Thyroid gland (tissue), 4 donors: ENCODE measurements at regions not wholly inside any gene's neighbourhood (a gene's known extent, or its start where the extent isn't known, plus 50 kb on each side); places are given as distances from the start of the nearest gene placed in this dataset.

ENCODE experiments used
- DNase-seq, 2 donors: peaks; one replicate each; pipeline ENCODE4 v3.0.0-alpha.2; 2019
- H3K27ac ChIP-seq, 3 donors: fragments of 200-600 bp; sonication (generic); 1 replicate in 2 of 3; 2 replicates in 1 of 3; pipeline ENCODE4 v1.5.1; 2016 to 2019; ENCODE audit warnings: mild to moderate bottlenecking in 1 of 3, moderate library complexity in 1 of 3
- H3K27me3 ChIP-seq: fragments of 200-600 bp; sonication (generic); one replicate; pipeline ENCODE4 v1.5.1; 2019
- H3K36me3 ChIP-seq, 2 donors: fragments of 200-600 bp; sonication (generic); one replicate each; pipeline ENCODE4 v1.5.1; 2016 to 2019
- H3K4me1 ChIP-seq, 2 donors: fragments of 200-600 bp; sonication (generic); one replicate each; pipeline ENCODE4 v1.5.1; 2017 to 2019
- H3K4me3 ChIP-seq, 3 donors: fragments of 200-600 bp; sonication (generic); replicated peaks in 1 of 3; 1 replicate in 2 of 3; 2 replicates in 1 of 3; pipeline ENCODE4 v1.5.1; 2016; ENCODE audit warnings: mild to moderate bottlenecking in 1 of 3
- H3K9me3 ChIP-seq: fragments of 200-600 bp; sonication (generic); one replicate; pipeline ENCODE4 v1.5.1; 2017
- CTCF ChIP-seq, 6 experiments: fragments of 200-600 bp in 3 of 6; fragments of 450-650 bp in 3 of 6; sonication (generic) in 3 of 6; IDR thresholded peaks; one replicate each; pipeline ENCODE4 v1.5.1; 2016 to 2019; ENCODE audit warnings: antibody characterized with exemption in 6 of 6, mild to moderate bottlenecking in 2 of 6, inconsistent platforms in 1 of 6, moderate library complexity in 1 of 6
- POLR2A ChIP-seq, 2 donors: fragments of 450-650 bp; IDR thresholded peaks; one replicate each; pipeline ENCODE4 v1.6.1; 2017; ENCODE audit warnings: antibody characterized with exemption in 2 of 2, mild to moderate bottlenecking in 2 of 2, moderate library complexity in 1 of 2
- WGBS, 2 donors: methylation state at CpG; one replicate each; pipeline ENCODE4 v1.1.5; 2017; 5-methylcytosine and 5-hydroxymethylcytosine counted together
- intact Hi-C: fragments of 100-400 bp; cut with DNase I; formaldehyde crosslinking; loops from one replicate; pipeline ENCODE4 v1.15.1; 2023

- no peaks in the 10 kb centered on the region for H3K36me3 ChIP-seq
- H3K4me3 ChIP-seq: no peak overlapping the region
Observed at GRCh38 chr4:187552781-187553180, 442.8 kb upstream of the ZFP42 start.

GRCh38 chr4:187555174-187555573, 440.4 kb upstream of the ZFP42 start:
- Histone ChIP-seq H3K36me3 (no peaks in the 10 kb centered on the region), H3K4me1 (no peaks in the 10 kb centered on the region), H3K4me3 (no peak overlapping the region), H3K27ac (no peak overlapping the region), H3K9me3 (no peaks in the 10 kb centered on the region), H3K27me3 (no peaks in the 10 kb centered on the region)
- intact Hi-C loops: no loop called here
- no peak for DNase-seq
- TF ChIP-seq CTCF (IDR thresholded peaks at IDR 0.05) (no peak), POLR2A (IDR thresholded peaks at IDR 0.05) (no peak)

More at GRCh38 chr4:187552781-187553180, 442.8 kb upstream of the ZFP42 start:
- H3K4me1 ChIP-seq: no peaks in the 10 kb centered on the region
- intact Hi-C loops: no loop called here
- no peak for DNase-seq
- WGBS, 2 donors: 92 to 96% methylated on average over 4 of the region's 4 CpGs
- H3K9me3 ChIP-seq: no peaks in the 10 kb centered on the region
- no peak overlapping the region for H3K27ac ChIP-seq
- TF ChIP-seq CTCF (IDR thresholded peaks at IDR 0.05) (no peak), POLR2A (IDR thresholded peaks at IDR 0.05) (no peak)
- no peaks in the 10 kb centered on the region for H3K27me3 ChIP-seq

DNA sequence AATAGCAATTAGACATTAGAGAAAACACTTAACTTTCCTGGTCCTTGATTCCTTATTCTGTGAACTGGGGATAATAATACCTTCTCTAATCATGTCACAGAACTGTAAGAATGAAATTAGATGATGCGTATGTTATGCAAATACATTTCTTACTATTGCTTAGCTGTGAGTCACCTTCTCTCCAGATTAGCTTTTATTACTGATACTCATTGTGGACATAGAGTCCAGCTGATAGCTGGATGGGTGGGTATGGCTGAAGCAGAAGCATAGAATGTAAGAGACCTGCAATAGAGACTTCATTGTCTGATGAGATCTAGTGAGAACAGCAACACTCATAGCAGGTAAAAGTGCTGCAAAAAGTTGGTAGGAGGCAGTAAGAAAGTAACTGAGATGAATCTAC, 437.2 kb upstream of the ZFP42 start:
- no peak overlapping the region for H3K27ac ChIP-seq
- no peaks in the 10 kb centered on the region for H3K27me3 ChIP-seq
- TF ChIP-seq CTCF (IDR thresholded peaks at IDR 0.05) (no peak), POLR2A (IDR thresholded peaks at IDR 0.05) (no peak)
- no peaks in the 10 kb centered on the region for H3K9me3 ChIP-seq
- H3K4me3 ChIP-seq: no peak overlapping the region
- H3K36me3 ChIP-seq: no peaks in the 10 kb centered on the region
- DNase-seq: no peak
- H3K4me1 ChIP-seq: no peaks in the 10 kb centered on the region
- intact Hi-C loops: no loop called here
- WGBS, 2 donors: 0 to 44% methylated on average over 1 of the region's 1 CpG

DNA sequence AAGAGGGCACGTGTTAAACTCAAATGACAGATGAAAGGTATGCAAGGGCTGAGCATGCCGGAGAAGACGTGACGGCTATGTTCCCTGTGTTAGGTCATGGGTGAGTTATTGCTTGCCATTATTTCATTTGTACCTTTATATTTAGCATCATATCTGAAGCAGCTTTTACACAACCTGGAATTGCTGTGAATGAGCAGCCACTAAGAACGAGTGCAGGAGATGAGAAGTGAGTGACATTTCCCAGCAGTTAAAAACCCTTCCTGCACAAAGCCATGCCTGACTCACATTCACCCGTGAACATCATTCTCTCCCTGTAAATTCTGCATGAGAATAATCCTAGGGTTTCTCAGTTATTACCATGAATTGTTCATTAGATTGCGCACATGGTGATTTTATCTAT, 433.2 kb upstream of the ZFP42 start:
- H3K9me3 ChIP-seq: no peaks in the 10 kb centered on the region
- no peak overlapping the region for H3K27ac ChIP-seq
- H3K4me3 ChIP-seq: no peak overlapping the region
- no peaks in the 10 kb centered on the region for H3K4me1 ChIP-seq
- no peaks in the 10 kb centered on the region for H3K27me3 ChIP-seq
- intact Hi-C loops: no loop called here
- WGBS, 2 donors: 79 to 81% methylated on average over 7 of the region's 7 CpGs
- DNase-seq: no peak
- no peak for TF ChIP-seq POLR2A (IDR thresholded peaks at IDR 0.05)
- no peak for TF ChIP-seq CTCF (IDR thresholded peaks at IDR 0.05)
- H3K36me3 ChIP-seq: no peaks in the 10 kb centered on the region

- intact Hi-C loops: no loop called here
- H3K27ac ChIP-seq: no peak overlapping the region
- 90 to 91% methylated on average over 11 of the region's 11 CpGs for WGBS, 2 donors
- H3K4me3 ChIP-seq: no peak overlapping the region
- no peak for TF ChIP-seq POLR2A (IDR thresholded peaks at IDR 0.05)
- TF ChIP-seq CTCF (IDR thresholded peaks at IDR 0.05): no peak
- H3K4me1 ChIP-seq: no peaks in the 10 kb centered on the region
- H3K9me3 ChIP-seq: no peaks in the 10 kb centered on the region
- H3K36me3 ChIP-seq: no peaks in the 10 kb centered on the region
- no peak for DNase-seq
- H3K27me3 ChIP-seq: no peaks in the 10 kb centered on the region
Observed at GRCh38 chr4:187565416-187565815, 430.2 kb upstream of the ZFP42 start.
